KMS-11 (cell line): ENCODE measurements at regions not wholly inside any gene's neighbourhood (a gene's known extent, or its start where the extent isn't known, plus 50 kb on each side); places are given as distances from the start of the nearest gene placed in this dataset.

Experiments used
- H2AFZ ChIP-seq: fragments of 200-600 bp; sonication (generic); 2 replicates; pipeline ENCODE4 v1.6.1; 2016; ENCODE audit warnings: antibody characterized with exemption, mixed run types, low read depth
- H3K27ac ChIP-seq: fragments of 200-600 bp; sonication (generic); 2 replicates; pipeline ENCODE4 v1.6.1; 2016; ENCODE audit warnings: mild to moderate bottlenecking, mixed run types
- H3K27me3 ChIP-seq: fragments of 200-600 bp; sonication (generic); 2 replicates; pipeline ENCODE4 v1.6.1; 2017; ENCODE audit warnings: mild to moderate bottlenecking, low read depth, mixed run types, moderate library complexity; ENCODE audit not compliant: insufficient read depth
- H3K36me3 ChIP-seq: fragments of 200-600 bp; sonication (generic); 2 replicates; pipeline ENCODE4 v1.6.1; 2017; ENCODE audit warnings: mild to moderate bottlenecking, mixed run types; ENCODE audit not compliant: insufficient read depth
- H3K4me1 ChIP-seq: fragments of 200-600 bp; sonication (generic); 2 replicates; pipeline ENCODE4 v1.6.1; 2016; ENCODE audit warnings: mild to moderate bottlenecking, low read depth, mixed run types; ENCODE audit not compliant: poor library complexity, severe bottlenecking
- H3K4me2 ChIP-seq: fragments of 200-600 bp; sonication (generic); 2 replicates; pipeline ENCODE4 v1.7.0; 2016; ENCODE audit warnings: mild to moderate bottlenecking, mixed run types
- H3K4me3 ChIP-seq: fragments of 200-600 bp; sonication (generic); IDR thresholded peaks from 2 replicates; pipeline ENCODE4 v1.6.1; 2017; ENCODE audit warnings: low read depth, low read length, mixed read lengths; ENCODE audit not compliant: insufficient read depth
- H3K79me2 ChIP-seq: fragments of 200-600 bp; sonication (generic); 2 replicates; pipeline ENCODE4 v1.6.1; 2016; ENCODE audit warnings: low read depth, mixed run types; ENCODE audit not compliant: insufficient read depth
- H3K9ac ChIP-seq: fragments of 200-600 bp; sonication (generic); 2 replicates; pipeline ENCODE4 v1.6.1; 2016; ENCODE audit warnings: mild to moderate bottlenecking, mixed run types
- H4K20me1 ChIP-seq: fragments of 200-600 bp; sonication (generic); 2 replicates; pipeline ENCODE4 v1.6.1; 2016; ENCODE audit warnings: mild to moderate bottlenecking, mixed run types; ENCODE audit not compliant: insufficient read depth
- CTCF ChIP-seq: fragments of 200-600 bp; sonication (generic); conservative IDR thresholded peaks from 2 replicates; pipeline ENCODE4 v1.6.1; 2017; ENCODE audit warnings: low read depth, mild to moderate bottlenecking, antibody characterized with exemption, low read length, moderate library complexity, mixed read lengths

- no peaks in the 10 kb centered on the region for H4K20me1 ChIP-seq
- H3K4me3 ChIP-seq, result no peak overlapping the region
- no peak overlapping the region for H3K9ac ChIP-seq
- H3K36me3 ChIP-seq, result no peaks in the 10 kb centered on the region
- no peak overlapping the region for H3K27ac ChIP-seq
- no peaks in the 10 kb centered on the region for H3K79me2 ChIP-seq
- no peaks in the 10 kb centered on the region for H3K27me3 ChIP-seq
- H2AFZ ChIP-seq, result no peak overlapping the region
- H3K4me2 ChIP-seq, result no peak overlapping the region
- no peak for TF ChIP-seq CTCF
- H3K4me1 ChIP-seq, result no peaks in the 10 kb centered on the region
Observed at GRCh38 chr17:62163847-62164246, 98.8 kb upstream of the MED13 start.

GRCh38 chr17:62162898-62163297 is 97.8 kb upstream of the MED13 start:
- no peaks in the 10 kb centered on the region for H3K79me2 ChIP-seq
- H3K4me2 ChIP-seq, result no peak overlapping the region
- H3K27ac ChIP-seq, result no peak overlapping the region
- H3K36me3 ChIP-seq, result no peaks in the 10 kb centered on the region
- H3K27me3 ChIP-seq, result no peaks in the 10 kb centered on the region
- TF ChIP-seq CTCF, result no peak
- H3K4me1 ChIP-seq, result no peaks in the 10 kb centered on the region
- H4K20me1 ChIP-seq, result no peaks in the 10 kb centered on the region
- no peak overlapping the region for H3K4me3 ChIP-seq
- no peak overlapping the region for H2AFZ ChIP-seq
- no peak overlapping the region for H3K9ac ChIP-seq

- Histone ChIP-seq H3K79me2 (no peaks in the 10 kb centered on the region), H2AFZ (no peak overlapping the region), H3K9ac (no peak overlapping the region), H3K36me3 (no peaks in the 10 kb centered on the region), H4K20me1 (no peaks in the 10 kb centered on the region), H3K4me2 (no peak overlapping the region), H3K27ac (no peak overlapping the region), H3K4me3 (no peak overlapping the region), H3K4me1 (no peaks in the 10 kb centered on the region), H3K27me3 (no peaks in the 10 kb centered on the region)
- no peak for TF ChIP-seq CTCF
Observed at GRCh38 chr17:62161405-62162148, 96.5 kb upstream of the MED13 start.

DNA sequence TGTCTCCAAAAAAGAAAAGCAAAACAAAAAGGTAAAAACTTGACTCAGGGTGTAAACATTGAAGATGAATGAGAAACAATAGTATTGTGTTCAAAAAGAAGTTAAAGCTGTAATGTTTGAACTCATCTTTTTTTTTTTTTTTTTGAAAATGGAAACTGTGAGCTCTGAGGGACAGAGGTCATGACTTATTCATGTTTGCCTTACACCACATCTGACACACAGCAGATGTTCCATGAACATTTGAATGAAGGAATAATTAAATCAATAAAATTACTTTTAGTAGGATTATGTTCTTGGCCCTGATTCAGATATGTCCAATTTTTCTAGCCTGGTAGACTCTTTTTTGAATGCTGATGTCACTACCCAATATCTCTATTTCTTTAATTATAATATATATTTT is 95.7 kb upstream of the MED13 start:
- Histone ChIP-seq H3K27me3 (no peaks in the 10 kb centered on the region), H3K4me2 (no peak overlapping the region), H2AFZ (no peak overlapping the region), H3K9ac (no peak overlapping the region), H3K4me1 (no peaks in the 10 kb centered on the region), H3K79me2 (no peaks in the 10 kb centered on the region), H3K36me3 (no peaks in the 10 kb centered on the region), H4K20me1 (no peaks in the 10 kb centered on the region), H3K4me3 (no peak overlapping the region), H3K27ac (no peak overlapping the region)
- TF ChIP-seq CTCF, result no peak
